ENCODE measurements at regions not wholly inside any gene's neighbourhood (a gene's known extent, or its start where the extent isn't known, plus 50 kb on each side); places are given as distances from the start of the nearest gene placed in this dataset.
A peak's percentile ranks its signal among the peaks of the same experiment; 100 is the strongest.
"Not testable (repeated sequence)": the region's sequence is repeated elsewhere in the genome, so short reads cannot be mapped to it uniquely, and the experiment has no call there.

DNA sequence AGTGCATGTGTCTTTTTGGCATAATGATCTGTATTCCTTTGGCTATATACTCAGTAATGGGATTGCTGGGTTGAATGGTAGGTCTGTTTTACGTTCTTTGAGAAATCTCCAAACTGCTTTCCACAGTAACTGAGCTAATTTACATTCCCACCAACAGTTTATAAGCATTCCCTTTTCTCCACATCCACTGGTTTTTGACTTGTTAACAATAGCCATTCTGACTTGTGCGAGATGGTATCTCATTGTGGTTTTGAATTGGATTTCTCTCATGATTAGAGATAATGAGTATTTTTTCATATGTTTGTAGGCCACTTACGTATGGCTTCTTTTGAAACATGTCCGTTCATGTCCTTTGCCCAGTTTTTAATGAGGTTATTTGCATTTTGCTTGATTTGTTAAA, 117.7 kb downstream of the CHCHD4 start:
- H3K36me3 Mint-ChIP-seq (ENCODE audit: low read depth): no peaks in the 10 kb centered on the region
- peaks cover 2% of the 10 kb centered on the region; the same call in 1 of the 2 replicates for H3K27me3 Mint-ChIP-seq (ENCODE audit: insufficient read depth)
- TF ChIP-seq, protein P1, sequence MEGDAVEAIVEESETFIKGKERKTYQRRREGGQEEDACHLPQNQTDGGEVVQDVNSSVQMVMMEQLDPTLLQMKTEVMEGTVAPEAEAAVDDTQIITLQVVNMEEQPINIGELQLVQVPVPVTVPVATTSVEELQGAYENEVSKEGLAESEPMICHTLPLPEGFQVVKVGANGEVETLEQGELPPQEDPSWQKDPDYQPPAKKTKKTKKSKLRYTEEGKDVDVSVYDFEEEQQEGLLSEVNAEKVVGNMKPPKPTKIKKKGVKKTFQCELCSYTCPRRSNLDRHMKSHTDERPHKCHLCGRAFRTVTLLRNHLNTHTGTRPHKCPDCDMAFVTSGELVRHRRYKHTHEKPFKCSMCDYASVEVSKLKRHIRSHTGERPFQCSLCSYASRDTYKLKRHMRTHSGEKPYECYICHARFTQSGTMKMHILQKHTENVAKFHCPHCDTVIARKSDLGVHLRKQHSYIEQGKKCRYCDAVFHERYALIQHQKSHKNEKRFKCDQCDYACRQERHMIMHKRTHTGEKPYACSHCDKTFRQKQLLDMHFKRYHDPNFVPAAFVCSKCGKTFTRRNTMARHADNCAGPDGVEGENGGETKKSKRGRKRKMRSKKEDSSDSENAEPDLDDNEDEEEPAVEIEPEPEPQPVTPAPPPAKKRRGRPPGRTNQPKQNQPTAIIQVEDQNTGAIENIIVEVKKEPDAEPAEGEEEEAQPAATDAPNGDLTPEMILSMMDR (IDR thresholded peaks at IDR 0.05): no peak
- DNase-seq: no peak
- H3K4me3 Mint-ChIP-seq: no peak overlapping the region
- peaks cover 2% of the 10 kb centered on the region; the same call in 1 of the 2 replicates for H3K4me1 Mint-ChIP-seq (ENCODE audit: low read depth)
- H3K27ac Mint-ChIP-seq: no peak overlapping the region
- H3K9me3 Mint-ChIP-seq: no peaks in the 10 kb centered on the region

DNA sequence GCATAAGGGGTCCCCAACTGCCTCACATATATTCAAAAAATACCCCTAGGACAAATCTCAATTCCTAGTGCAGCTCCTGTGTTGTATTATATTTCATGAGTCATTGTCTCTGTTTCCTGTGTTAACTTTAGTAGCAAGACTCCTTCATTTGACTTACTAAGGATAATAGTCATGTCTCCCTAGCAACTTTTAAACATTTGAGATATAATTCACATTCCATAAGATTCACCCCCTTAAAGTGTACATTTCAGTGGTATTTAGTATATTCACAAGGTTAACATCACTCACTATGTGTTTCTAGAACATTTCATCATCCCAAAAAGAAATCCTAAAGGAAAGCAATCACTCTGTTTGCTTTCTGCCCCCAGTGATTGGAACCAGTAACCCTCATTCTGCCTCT, 121.3 kb upstream of the WNT7A start:
- TF ChIP-seq, protein P1 (IDR thresholded peaks at IDR 0.05): no peak
- H3K4me3 Mint-ChIP-seq: no peak overlapping the region; the same call in 1 of the 2 replicates
- H3K9me3 Mint-ChIP-seq: no peaks in the 10 kb centered on the region; the same call in 1 of the 2 replicates
- peak overlapping the region; percentile 55; the same call in 1 of the 2 replicates for H3K27ac Mint-ChIP-seq
- DNase-seq: peak; percentile 9
- H3K4me1 Mint-ChIP-seq (ENCODE audit: low read depth): peaks cover 17% of the 10 kb centered on the region
- H3K27me3 Mint-ChIP-seq (ENCODE audit: insufficient read depth): peaks cover 2% of the 10 kb centered on the region; the same call in 1 of the 2 replicates
- H3K36me3 Mint-ChIP-seq (ENCODE audit: low read depth): no peaks in the 10 kb centered on the region

DNA sequence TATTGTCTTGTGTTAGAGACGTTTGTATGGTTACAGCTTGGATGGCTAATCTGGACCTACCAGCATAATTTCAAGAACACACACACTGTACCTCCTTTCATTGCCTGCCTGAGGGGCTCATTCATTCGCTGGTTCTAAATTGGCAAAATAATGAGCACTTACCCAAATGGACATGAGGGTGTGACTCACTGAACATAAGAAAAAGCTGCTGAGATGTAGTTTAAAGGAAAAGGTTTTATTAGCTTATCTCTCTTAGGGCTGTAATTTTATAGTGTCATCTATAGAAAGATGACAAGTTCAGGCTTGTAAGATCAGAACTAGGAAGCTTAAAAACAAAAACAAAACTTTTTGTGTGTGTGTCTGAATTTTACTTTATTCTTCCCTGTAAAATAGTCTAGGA, 120.7 kb upstream of the WNT7A start:
- H3K36me3 Mint-ChIP-seq (ENCODE audit: low read depth): no peaks in the 10 kb centered on the region
- H3K4me3 Mint-ChIP-seq: no peak overlapping the region; the same call in 1 of the 2 replicates
- H3K27ac Mint-ChIP-seq: peak overlapping the region; percentile 55; the same call in 1 of the 2 replicates
- H3K4me1 Mint-ChIP-seq (ENCODE audit: low read depth): peaks cover 17% of the 10 kb centered on the region
- H3K9me3 Mint-ChIP-seq: peaks cover 5% of the 10 kb centered on the region
- peaks cover 2% of the 10 kb centered on the region; the same call in 1 of the 2 replicates for H3K27me3 Mint-ChIP-seq (ENCODE audit: insufficient read depth)
- DNase-seq: no peak
- TF ChIP-seq, protein P1 (IDR thresholded peaks at IDR 0.05): no peak

GRCh38 chr3:13998831-13999230, 119.0 kb upstream of the WNT7A start:
- H3K27ac Mint-ChIP-seq: no peak overlapping the region
- DNase-seq: no peak
- H3K9me3 Mint-ChIP-seq: peaks cover 6% of the 10 kb centered on the region
- H3K4me1 Mint-ChIP-seq (ENCODE audit: low read depth): peaks cover 17% of the 10 kb centered on the region
- H3K27me3 Mint-ChIP-seq (ENCODE audit: insufficient read depth): no peaks in the 10 kb centered on the region; the same call in 1 of the 2 replicates
- TF ChIP-seq, protein P1 (IDR thresholded peaks at IDR 0.05): no peak
- no peaks in the 10 kb centered on the region for H3K36me3 Mint-ChIP-seq (ENCODE audit: low read depth)
- no peak overlapping the region for H3K4me3 Mint-ChIP-seq

DNA sequence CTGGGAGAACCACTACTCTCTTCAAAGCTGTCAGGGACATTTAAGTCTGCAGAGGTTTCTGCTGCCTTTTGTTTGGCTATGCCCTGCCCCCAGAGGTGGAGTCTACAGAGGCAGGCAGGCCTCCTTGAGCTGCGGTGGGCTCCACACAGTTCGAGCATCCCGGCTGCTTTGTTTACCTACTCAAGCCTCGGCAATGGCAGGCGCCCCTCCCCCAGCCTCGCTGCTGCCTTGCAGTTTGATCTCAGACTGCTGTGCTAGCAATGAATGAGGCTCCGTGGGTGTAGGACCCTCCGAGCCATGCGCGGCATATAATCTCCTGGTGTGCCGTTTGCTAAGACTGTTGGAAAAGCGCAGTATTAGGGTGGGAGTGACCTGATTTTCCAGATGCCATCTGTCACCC, 115.3 kb upstream of the WNT7A start:
- not testable (repeated sequence) for DNase-seq; H3K4me1 Mint-ChIP-seq (ENCODE audit: low read depth); H3K4me3 Mint-ChIP-seq; H3K36me3 Mint-ChIP-seq (ENCODE audit: low read depth); H3K9me3 Mint-ChIP-seq; H3K27ac Mint-ChIP-seq; H3K27me3 Mint-ChIP-seq (ENCODE audit: insufficient read depth)

DNA sequence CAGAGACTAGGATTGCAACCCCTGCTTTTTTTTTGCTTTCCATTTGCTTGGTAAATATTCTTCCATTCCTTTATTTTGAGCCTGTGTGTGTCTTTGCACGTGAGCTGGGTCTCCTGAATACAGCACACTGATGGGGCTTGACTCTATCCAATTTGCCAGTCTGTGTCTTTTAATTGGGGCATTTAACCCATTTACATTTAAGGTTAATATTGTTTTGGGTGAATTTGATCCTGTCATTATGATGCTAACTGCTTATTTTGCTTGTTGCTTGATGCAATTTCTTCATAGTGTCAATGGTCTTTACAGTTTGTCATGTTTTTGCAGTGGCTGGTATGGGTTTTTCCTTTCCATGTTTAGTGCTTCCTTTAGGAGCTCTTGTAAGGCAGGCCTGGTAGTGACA, 109.1 kb upstream of the WNT7A start:
- H3K27ac Mint-ChIP-seq; H3K4me3 Mint-ChIP-seq; H3K27me3 Mint-ChIP-seq (ENCODE audit: insufficient read depth): not testable (repeated sequence)

DNA sequence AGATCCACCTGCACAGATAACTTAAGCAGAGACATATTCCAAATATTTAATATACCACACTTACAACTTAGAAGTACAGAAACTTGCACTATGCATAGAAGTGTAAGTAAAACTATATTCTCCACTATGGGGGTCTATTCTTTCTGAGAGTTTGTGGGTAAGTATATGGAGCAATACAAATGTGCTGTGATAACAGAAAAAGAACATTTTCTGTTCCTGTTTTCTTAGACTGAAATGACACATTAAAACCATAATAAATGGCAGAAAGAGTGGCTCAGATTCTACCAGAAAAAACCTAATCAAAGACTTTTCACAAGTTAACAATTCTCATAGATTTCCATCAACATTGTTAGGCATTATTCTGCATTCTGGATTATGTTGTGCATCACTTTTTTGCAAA, 96.6 kb upstream of the WNT7A start:
- no peak for DNase-seq
- no peaks in the 10 kb centered on the region for H3K36me3 Mint-ChIP-seq (ENCODE audit: low read depth)
- H3K4me1 Mint-ChIP-seq (ENCODE audit: low read depth): no peaks in the 10 kb centered on the region
- TF ChIP-seq, protein P1 (IDR thresholded peaks at IDR 0.05): no peak
- H3K4me3 Mint-ChIP-seq: no peak overlapping the region
- peaks cover 21% of the 10 kb centered on the region for H3K9me3 Mint-ChIP-seq
- no peak overlapping the region for H3K27ac Mint-ChIP-seq
- no peaks in the 10 kb centered on the region; the same call in 1 of the 2 replicates for H3K27me3 Mint-ChIP-seq (ENCODE audit: insufficient read depth)

More for the DNA sequence above, 109.1 kb upstream of the WNT7A start:
- DNase-seq; H3K36me3 Mint-ChIP-seq (ENCODE audit: low read depth); H3K4me1 Mint-ChIP-seq (ENCODE audit: low read depth): not testable (repeated sequence)
- peaks cover 25% of the 10 kb centered on the region for H3K9me3 Mint-ChIP-seq
